ENCODE measurements at regions not wholly inside any gene's neighbourhood (a gene's known extent, or its start where the extent isn't known, plus 50 kb on each side); places are given as distances from the start of the nearest gene placed in this dataset.

DNA sequence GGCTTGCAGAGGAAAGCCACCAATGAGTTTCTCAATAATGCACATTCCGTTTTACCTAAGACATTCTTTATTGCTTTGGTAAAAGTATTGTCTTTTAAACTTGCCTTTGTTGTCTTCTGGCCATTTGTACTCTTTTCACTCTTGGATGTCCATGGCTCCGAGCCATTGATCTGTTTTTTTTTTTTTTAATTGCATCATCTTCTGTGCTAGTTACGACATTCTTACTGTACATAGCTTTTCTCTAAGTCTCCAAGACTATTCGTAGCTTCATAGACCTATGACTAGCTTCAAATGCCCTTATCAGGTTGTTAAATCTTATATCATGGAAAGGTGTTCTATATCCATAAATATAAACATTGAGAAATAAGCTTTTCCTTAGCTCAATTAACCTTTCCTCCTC is 1522.6 kb downstream of the FAM181B start:
- Histone ChIP-seq H3K18ac (ENCODE audit: extremely low read depth, low read length) (no peak overlapping the region), H3K79me2 (ENCODE audit: control insufficient read depth in 1 of 2, insufficient read depth in 2 of 2, low read length in 2 of 2) (no peaks in the 10 kb centered on the region), H3K4me1 (replicated peaks in 1 of 4; ENCODE audit: control insufficient read depth in 3 of 4, insufficient read depth in 4 of 4, low read length in 3 of 4) (no peaks in the 10 kb centered on the region), H3K27ac (ENCODE audit: low read depth, low read length) (no peak overlapping the region), H2AFZ (ENCODE audit: low read length) (no peak overlapping the region), H2BK15ac (ENCODE audit: low read length) (no peak overlapping the region), H3K9ac (replicated peaks in 1 of 4; ENCODE audit: extremely low read depth in 1 of 4, low read depth in 3 of 4, low read length in 3 of 4) (no peak overlapping the region), H3K4ac (replicated peaks; ENCODE audit: insufficient read length, low read depth, low read length) (no peak overlapping the region), H2BK5ac (ENCODE audit: low read depth, low read length) (no peak overlapping the region), H3K27me3 (replicated peaks in 1 of 4; ENCODE audit: control insufficient read depth in 3 of 4, extremely low read depth in 1 of 4, insufficient read depth in 3 of 4, low read length in 3 of 4) (no peaks in the 10 kb centered on the region), H4K5ac (ENCODE audit: insufficient read length, low read depth, low read length) (no peak overlapping the region), H2AK5ac (ENCODE audit: low read depth, low read length) (no peak overlapping the region), H3K23ac (ENCODE audit: insufficient read length) (no peak overlapping the region), H3K56ac (replicated peaks; ENCODE audit: insufficient read length, low read depth, low read length) (no peak overlapping the region), H3K4me2 (ENCODE audit: insufficient read depth in 1 of 2, low read depth in 2 of 2, low read length in 2 of 2) (no peak overlapping the region), H3K23me2 (ENCODE audit: low read depth, low read length) (no peaks in the 10 kb centered on the region), H3K36me3 (ENCODE audit: control insufficient read depth in 2 of 4, insufficient read depth in 4 of 4, low read length in 3 of 4) (no peaks in the 10 kb centered on the region), H2BK120ac (replicated peaks; ENCODE audit: low read depth, low read length) (no peak overlapping the region), H2BK12ac (ENCODE audit: low read depth, low read length) (no peak overlapping the region), H3K9me3 (ENCODE audit: insufficient read depth in 2 of 2, low read depth in 1 of 2, low read length in 1 of 2) (peaks cover 6 to 8% of the 10 kb centered on the region in 2 experiments; a peak in 2 of 4 replicates), H4K91ac (replicated peaks; ENCODE audit: insufficient read length, low read length) (no peak overlapping the region), H3K4me3 (ENCODE audit: extremely low read depth in 1 of 4, insufficient read depth in 2 of 4, low read depth in 3 of 4, low read length in 4 of 4) (no peak overlapping the region), H4K20me1 (replicated peaks in 1 of 2; ENCODE audit: control insufficient read depth in 1 of 2, insufficient read depth in 2 of 2, low read length in 2 of 2) (no peaks in the 10 kb centered on the region), H3K14ac (ENCODE audit: insufficient read length) (no peak overlapping the region), H4K8ac (ENCODE audit: extremely low read depth, insufficient read depth, low read length) (no peak overlapping the region), H2BK20ac (ENCODE audit: low read length) (no peak overlapping the region), H3K79me1 (ENCODE audit: low read depth, low read length) (no peaks in the 10 kb centered on the region)
- WGBS, 2 experiments (ENCODE audit: extremely low coverage in 1 of 2, insufficient coverage in 1 of 2, insufficient read length in 1 of 2, insufficient replicate concordance in 2 of 2, low coverage in 1 of 2, low lambda C conversion rate in 2 of 2, missing lambda C conversion rate in 1 of 2), result 93% methylated on average over 3 of the region's 4 CpGs; no CpG with 5 or more reads in 1 of the 2 experiments
- DNase-seq (ENCODE audit: low read depth in 1 of 2, low spot score in 2 of 2), result no peak
- TF ChIP-seq SUZ12 (IDR thresholded peaks at IDR 0.05; ENCODE audit: low read length), result no peak
- TF ChIP-seq ASH2L (IDR thresholded peaks at IDR 0.05; ENCODE audit: low read length), result no peak
- TF ChIP-seq CEBPB (IDR thresholded peaks at IDR 0.05; ENCODE audit: low read depth, low read length), result peak; percentile 52; the same call in 1 of the 2 replicates
- TF ChIP-seq, protein P1, sequence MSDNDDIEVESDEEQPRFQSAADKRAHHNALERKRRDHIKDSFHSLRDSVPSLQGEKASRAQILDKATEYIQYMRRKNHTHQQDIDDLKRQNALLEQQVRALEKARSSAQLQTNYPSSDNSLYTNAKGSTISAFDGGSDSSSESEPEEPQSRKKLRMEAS (IDR thresholded peaks at IDR 0.05), result no peak
- TF ChIP-seq EGR1 (IDR thresholded peaks at IDR 0.05; ENCODE audit: borderline replicate concordance, low read depth, low read length), result no peak
- no peak for TF ChIP-seq TAF7 (optimal IDR thresholded peaks at IDR 0.05; ENCODE audit: borderline replicate concordance, low read depth, low read length)
- no peak for TF ChIP-seq EZH2 (IDR thresholded peaks at IDR 0.05; ENCODE audit: low read depth, low read length, severe bottlenecking)
- no peak for TF ChIP-seq MAFK (IDR thresholded peaks at IDR 0.05; ENCODE audit: low read depth, low read length)
- POLR2A ChIA-PET (ENCODE audit: partially characterized antibody), result no interaction called here
- FAIRE-seq, result no peak
- CTCF ChIA-PET (ENCODE audit: partially characterized antibody), result interaction anchor here (0.8 kb wide), 1 partner anchor 11 kb away, joined by 3 read pairs; no protein-coding TSS in a partner anchor

Measured in H1 (cell line).